H1 (cell line): ENCODE measurements at regions not wholly inside any gene's neighbourhood (a gene's known extent, or its start where the extent isn't known, plus 50 kb on each side); places are given as distances from the start of the nearest gene placed in this dataset.

Experiments used
- CHD1 ChIP-seq: IDR thresholded peaks from 2 replicates; pipeline ENCODE4 v1.6.1; 2012; ENCODE audit warnings: low read depth, low read length, improper control_type of control experiment
- CREB1 ChIP-seq: IDR thresholded peaks from 2 replicates; pipeline ENCODE4 v1.6.1; 2012; ENCODE audit warnings: inconsistent platforms
- GABPA ChIP-seq: IDR thresholded peaks from 2 replicates; pipeline ENCODE4 v1.6.1; 2011; ENCODE audit warnings: mild to moderate bottlenecking, low read length, moderate library complexity, borderline replicate concordance; ENCODE audit not compliant: insufficient read depth
- NRF1 ChIP-seq: IDR thresholded peaks from 2 replicates; pipeline ENCODE4 v1.6.1; 2011; ENCODE audit warnings: mild to moderate bottlenecking, low read depth, low read length, improper control_type of control experiment
- PHF8 ChIP-seq: fragments of 200-600 bp; sonication (generic); conservative IDR thresholded peaks from 2 replicates; pipeline ENCODE4 v1.7.1; 2012; ENCODE audit warnings: low read depth, mild to moderate bottlenecking, inconsistent platforms, low read length, moderate library complexity
- RNF2 ChIP-seq: fragments of 200-900, 300-1000 bp; sonication (generic); IDR thresholded peaks from 2 replicates; pipeline ENCODE4 v1.7.1; 2016; ENCODE audit warnings: borderline replicate concordance, low read depth, mild to moderate bottlenecking, antibody characterized with exemption, low read length; ENCODE audit not compliant: poor library complexity, severe bottlenecking; ENCODE audit errors: missing control alignments
- SIRT6 ChIP-seq: IDR thresholded peaks from one replicate; pipeline ENCODE4 v1.7.1; 2012; ENCODE audit warnings: low read length, inconsistent platforms
- SIX5 ChIP-seq: IDR thresholded peaks from 2 replicates; pipeline ENCODE4 v1.6.1; 2011; ENCODE audit warnings: mild to moderate bottlenecking, low read depth, low read length
- SP2 ChIP-seq: IDR thresholded peaks from 2 replicates; pipeline ENCODE4 v1.6.1; 2012; ENCODE audit warnings: mild to moderate bottlenecking, low read length, inconsistent platforms
- SP4 ChIP-seq: IDR thresholded peaks from 2 replicates; pipeline ENCODE4 v1.6.1; 2012; ENCODE audit warnings: low read length, inconsistent platforms
- YY1 ChIP-seq: IDR thresholded peaks from 2 replicates; pipeline ENCODE4 v1.6.1; 2011; ENCODE audit warnings: low read depth, mild to moderate bottlenecking, low read length
- ZNF274 ChIP-seq: IDR thresholded peaks from 2 replicates; pipeline ENCODE4 v1.7.0; 2012; ENCODE audit warnings: low read length, borderline replicate concordance; ENCODE audit errors: extremely low read depth
- TF ChIP-seq, protein P1 (sequence below): fragments of 300-600 bp; sonication (generic); IDR thresholded peaks from 2 replicates; pipeline ENCODE4 v1.7.1; 2012; ENCODE audit warnings: low read length, moderate library complexity, mild to moderate bottlenecking, inconsistent platforms; ENCODE audit not compliant: insufficient replicate concordance

DNA sequence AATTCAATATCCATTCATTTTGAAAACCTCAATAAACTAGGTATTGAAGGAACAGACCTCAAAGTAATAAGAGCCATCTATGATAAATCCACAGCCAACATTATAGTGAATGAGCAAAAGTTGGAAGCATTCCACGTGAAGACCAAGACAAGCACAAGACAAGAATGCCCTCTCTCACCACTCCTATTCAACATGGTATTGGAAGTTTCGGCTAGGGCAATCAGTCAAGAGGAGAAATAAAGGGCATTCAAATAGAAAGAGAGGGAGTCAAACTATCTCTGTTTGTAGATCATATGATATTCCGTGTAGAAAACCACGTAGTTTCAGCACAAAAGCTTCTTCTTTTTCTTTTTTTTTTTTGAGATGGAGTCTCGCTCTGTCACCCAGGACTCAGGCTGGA is 550.3 kb downstream of the FSCB start (continued):
- TF ChIP-seq, protein P1, sequence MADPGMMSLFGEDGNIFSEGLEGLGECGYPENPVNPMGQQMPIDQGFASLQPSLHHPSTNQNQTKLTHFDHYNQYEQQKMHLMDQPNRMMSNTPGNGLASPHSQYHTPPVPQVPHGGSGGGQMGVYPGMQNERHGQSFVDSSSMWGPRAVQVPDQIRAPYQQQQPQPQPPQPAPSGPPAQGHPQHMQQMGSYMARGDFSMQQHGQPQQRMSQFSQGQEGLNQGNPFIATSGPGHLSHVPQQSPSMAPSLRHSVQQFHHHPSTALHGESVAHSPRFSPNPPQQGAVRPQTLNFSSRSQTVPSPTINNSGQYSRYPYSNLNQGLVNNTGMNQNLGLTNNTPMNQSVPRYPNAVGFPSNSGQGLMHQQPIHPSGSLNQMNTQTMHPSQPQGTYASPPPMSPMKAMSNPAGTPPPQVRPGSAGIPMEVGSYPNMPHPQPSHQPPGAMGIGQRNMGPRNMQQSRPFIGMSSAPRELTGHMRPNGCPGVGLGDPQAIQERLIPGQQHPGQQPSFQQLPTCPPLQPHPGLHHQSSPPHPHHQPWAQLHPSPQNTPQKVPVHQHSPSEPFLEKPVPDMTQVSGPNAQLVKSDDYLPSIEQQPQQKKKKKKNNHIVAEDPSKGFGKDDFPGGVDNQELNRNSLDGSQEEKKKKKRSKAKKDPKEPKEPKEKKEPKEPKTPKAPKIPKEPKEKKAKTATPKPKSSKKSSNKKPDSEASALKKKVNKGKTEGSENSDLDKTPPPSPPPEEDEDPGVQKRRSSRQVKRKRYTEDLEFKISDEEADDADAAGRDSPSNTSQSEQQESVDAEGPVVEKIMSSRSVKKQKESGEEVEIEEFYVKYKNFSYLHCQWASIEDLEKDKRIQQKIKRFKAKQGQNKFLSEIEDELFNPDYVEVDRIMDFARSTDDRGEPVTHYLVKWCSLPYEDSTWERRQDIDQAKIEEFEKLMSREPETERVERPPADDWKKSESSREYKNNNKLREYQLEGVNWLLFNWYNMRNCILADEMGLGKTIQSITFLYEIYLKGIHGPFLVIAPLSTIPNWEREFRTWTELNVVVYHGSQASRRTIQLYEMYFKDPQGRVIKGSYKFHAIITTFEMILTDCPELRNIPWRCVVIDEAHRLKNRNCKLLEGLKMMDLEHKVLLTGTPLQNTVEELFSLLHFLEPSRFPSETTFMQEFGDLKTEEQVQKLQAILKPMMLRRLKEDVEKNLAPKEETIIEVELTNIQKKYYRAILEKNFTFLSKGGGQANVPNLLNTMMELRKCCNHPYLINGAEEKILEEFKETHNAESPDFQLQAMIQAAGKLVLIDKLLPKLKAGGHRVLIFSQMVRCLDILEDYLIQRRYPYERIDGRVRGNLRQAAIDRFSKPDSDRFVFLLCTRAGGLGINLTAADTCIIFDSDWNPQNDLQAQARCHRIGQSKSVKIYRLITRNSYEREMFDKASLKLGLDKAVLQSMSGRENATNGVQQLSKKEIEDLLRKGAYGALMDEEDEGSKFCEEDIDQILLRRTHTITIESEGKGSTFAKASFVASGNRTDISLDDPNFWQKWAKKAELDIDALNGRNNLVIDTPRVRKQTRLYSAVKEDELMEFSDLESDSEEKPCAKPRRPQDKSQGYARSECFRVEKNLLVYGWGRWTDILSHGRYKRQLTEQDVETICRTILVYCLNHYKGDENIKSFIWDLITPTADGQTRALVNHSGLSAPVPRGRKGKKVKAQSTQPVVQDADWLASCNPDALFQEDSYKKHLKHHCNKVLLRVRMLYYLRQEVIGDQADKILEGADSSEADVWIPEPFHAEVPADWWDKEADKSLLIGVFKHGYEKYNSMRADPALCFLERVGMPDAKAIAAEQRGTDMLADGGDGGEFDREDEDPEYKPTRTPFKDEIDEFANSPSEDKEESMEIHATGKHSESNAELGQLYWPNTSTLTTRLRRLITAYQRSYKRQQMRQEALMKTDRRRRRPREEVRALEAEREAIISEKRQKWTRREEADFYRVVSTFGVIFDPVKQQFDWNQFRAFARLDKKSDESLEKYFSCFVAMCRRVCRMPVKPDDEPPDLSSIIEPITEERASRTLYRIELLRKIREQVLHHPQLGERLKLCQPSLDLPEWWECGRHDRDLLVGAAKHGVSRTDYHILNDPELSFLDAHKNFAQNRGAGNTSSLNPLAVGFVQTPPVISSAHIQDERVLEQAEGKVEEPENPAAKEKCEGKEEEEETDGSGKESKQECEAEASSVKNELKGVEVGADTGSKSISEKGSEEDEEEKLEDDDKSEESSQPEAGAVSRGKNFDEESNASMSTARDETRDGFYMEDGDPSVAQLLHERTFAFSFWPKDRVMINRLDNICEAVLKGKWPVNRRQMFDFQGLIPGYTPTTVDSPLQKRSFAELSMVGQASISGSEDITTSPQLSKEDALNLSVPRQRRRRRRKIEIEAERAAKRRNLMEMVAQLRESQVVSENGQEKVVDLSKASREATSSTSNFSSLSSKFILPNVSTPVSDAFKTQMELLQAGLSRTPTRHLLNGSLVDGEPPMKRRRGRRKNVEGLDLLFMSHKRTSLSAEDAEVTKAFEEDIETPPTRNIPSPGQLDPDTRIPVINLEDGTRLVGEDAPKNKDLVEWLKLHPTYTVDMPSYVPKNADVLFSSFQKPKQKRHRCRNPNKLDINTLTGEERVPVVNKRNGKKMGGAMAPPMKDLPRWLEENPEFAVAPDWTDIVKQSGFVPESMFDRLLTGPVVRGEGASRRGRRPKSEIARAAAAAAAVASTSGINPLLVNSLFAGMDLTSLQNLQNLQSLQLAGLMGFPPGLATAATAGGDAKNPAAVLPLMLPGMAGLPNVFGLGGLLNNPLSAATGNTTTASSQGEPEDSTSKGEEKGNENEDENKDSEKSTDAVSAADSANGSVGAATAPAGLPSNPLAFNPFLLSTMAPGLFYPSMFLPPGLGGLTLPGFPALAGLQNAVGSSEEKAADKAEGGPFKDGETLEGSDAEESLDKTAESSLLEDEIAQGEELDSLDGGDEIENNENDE, result no peak
- TF ChIP-seq ZNF274 (no peak), SIRT6 (no peak), PHF8 (no peak), NRF1 (no peak), GABPA (no peak), SIX5 (no peak), SP4 (no peak), CREB1 (no peak), SP2 (no peak), CHD1 (no peak), YY1 (no peak), RNF2 (no peak)
